ENCODE measurements at regions not wholly inside any gene's neighbourhood (a gene's known extent, or its start where the extent isn't known, plus 50 kb on each side); places are given as distances from the start of the nearest gene placed in this dataset.

GRCh38 chr12:39230086-39230485, 212.8 kb downstream of the KIF21A start:
- Histone ChIP-seq H3K9me3 (ENCODE audit: severe bottlenecking) (no peaks in the 10 kb centered on the region), H3K27ac (ENCODE audit: poor library complexity, severe bottlenecking) (no peak overlapping the region), H3K4me1 (ENCODE audit: insufficient read depth, poor library complexity, severe bottlenecking) (no peaks in the 10 kb centered on the region), H3K4me3 (ENCODE audit: severe bottlenecking) (no peak overlapping the region), H3K36me3 (ENCODE audit: low read depth) (no peaks in the 10 kb centered on the region), H3K27me3 (ENCODE audit: insufficient read depth, poor library complexity, severe bottlenecking) (no peaks in the 10 kb centered on the region)
- ATAC-seq (ENCODE audit: low read depth) (peak; percentile 88), DNase-seq (ENCODE audit: low spot score) (peak; percentile 46)
- TF ChIP-seq CTCF (IDR thresholded peaks at IDR 0.05; ENCODE audit: poor library complexity, severe bottlenecking), result no peak

GRCh38 chr12:39227218-39227617, 215.7 kb downstream of the KIF21A start:
- Histone ChIP-seq H3K36me3 (ENCODE audit: low read depth) (no peaks in the 10 kb centered on the region), H3K27ac (ENCODE audit: poor library complexity, severe bottlenecking) (no peak overlapping the region), H3K4me3 (ENCODE audit: severe bottlenecking) (no peak overlapping the region), H3K4me1 (ENCODE audit: insufficient read depth, poor library complexity, severe bottlenecking) (no peaks in the 10 kb centered on the region), H3K27me3 (ENCODE audit: insufficient read depth, poor library complexity, severe bottlenecking) (no peaks in the 10 kb centered on the region), H3K9me3 (ENCODE audit: severe bottlenecking) (no peaks in the 10 kb centered on the region)
- TF ChIP-seq CTCF (IDR thresholded peaks at IDR 0.05; ENCODE audit: poor library complexity, severe bottlenecking), result no peak
- DNase-seq (ENCODE audit: low spot score) (no peak), ATAC-seq (ENCODE audit: low read depth) (no peak)

- H3K4me1 ChIP-seq (ENCODE audit: insufficient read depth, poor library complexity, severe bottlenecking), result no peaks in the 10 kb centered on the region
Observed at GRCh38 chr12:39224971-39225370, 217.9 kb downstream of the KIF21A start.

GRCh38 chr12:39205969-39206368, 237.0 kb downstream of the KIF21A start:
- H3K4me1 ChIP-seq (ENCODE audit: insufficient read depth, poor library complexity, severe bottlenecking), result no peaks in the 10 kb centered on the region
- DNase-seq (ENCODE audit: low spot score) (no peak), ATAC-seq (ENCODE audit: low read depth) (no peak)
- H3K4me3 ChIP-seq (ENCODE audit: severe bottlenecking), result no peak overlapping the region
- H3K27me3 ChIP-seq (ENCODE audit: insufficient read depth, poor library complexity, severe bottlenecking), result no peaks in the 10 kb centered on the region
- H3K9me3 ChIP-seq (ENCODE audit: severe bottlenecking), result no peaks in the 10 kb centered on the region
- no peaks in the 10 kb centered on the region for H3K36me3 ChIP-seq (ENCODE audit: low read depth)
- no peak overlapping the region for H3K27ac ChIP-seq (ENCODE audit: poor library complexity, severe bottlenecking)
- TF ChIP-seq CTCF (IDR thresholded peaks at IDR 0.05; ENCODE audit: poor library complexity, severe bottlenecking), result no peak

More at GRCh38 chr12:39224971-39225370, 217.9 kb downstream of the KIF21A start:
- DNase-seq (ENCODE audit: low spot score), result no peak
- TF ChIP-seq CTCF (IDR thresholded peaks at IDR 0.05; ENCODE audit: poor library complexity, severe bottlenecking), result no peak
- H3K27me3 ChIP-seq (ENCODE audit: insufficient read depth, poor library complexity, severe bottlenecking), result peaks cover 4% of the 10 kb centered on the region
- H3K27ac ChIP-seq (ENCODE audit: poor library complexity, severe bottlenecking), result no peak overlapping the region
- no peaks in the 10 kb centered on the region for H3K9me3 ChIP-seq (ENCODE audit: severe bottlenecking)
- H3K4me3 ChIP-seq (ENCODE audit: severe bottlenecking), result no peak overlapping the region
- no peak for ATAC-seq (ENCODE audit: low read depth)
- H3K36me3 ChIP-seq (ENCODE audit: low read depth), result no peaks in the 10 kb centered on the region

- no peak for TF ChIP-seq CTCF (IDR thresholded peaks at IDR 0.05; ENCODE audit: poor library complexity, severe bottlenecking)
- H3K27me3 ChIP-seq (ENCODE audit: insufficient read depth, poor library complexity, severe bottlenecking), result no peaks in the 10 kb centered on the region
- ATAC-seq (ENCODE audit: low read depth) (no peak), DNase-seq (ENCODE audit: low spot score) (no peak)
- no peaks in the 10 kb centered on the region for H3K9me3 ChIP-seq (ENCODE audit: severe bottlenecking)
- H3K4me1 ChIP-seq (ENCODE audit: insufficient read depth, poor library complexity, severe bottlenecking), result no peaks in the 10 kb centered on the region
- H3K36me3 ChIP-seq (ENCODE audit: low read depth), result no peaks in the 10 kb centered on the region
- H3K27ac ChIP-seq (ENCODE audit: poor library complexity, severe bottlenecking), result no peak overlapping the region
- no peak overlapping the region for H3K4me3 ChIP-seq (ENCODE audit: severe bottlenecking)
Observed at GRCh38 chr12:39199351-39199750, 243.6 kb downstream of the KIF21A start.
